ENCODE measurements at regions not wholly inside any gene's neighbourhood (a gene's known extent, or its start where the extent isn't known, plus 50 kb on each side); places are given as distances from the start of the nearest gene placed in this dataset.

- TF ChIP-seq CTCF (IDR thresholded peaks at IDR 0.05; ENCODE audit: borderline replicate concordance, extremely low read depth, low read length, poor library complexity, severe bottlenecking) (peak; percentile 37), EZH2 (IDR thresholded peaks at IDR 0.05; ENCODE audit: borderline replicate concordance, low read depth, low read length, severe bottlenecking) (no peak)
- ATAC-seq (ENCODE audit: insufficient read depth, low read depth) (no peak), DNase-seq (no peak)
- H3K4me1 ChIP-seq (ENCODE audit: insufficient read depth, low read length) = no peaks in the 10 kb centered on the region
- peaks cover 8% of the 10 kb centered on the region for H3K9me3 ChIP-seq (ENCODE audit: insufficient read depth, low read length, severe bottlenecking)
- H3K27ac ChIP-seq (ENCODE audit: low read length) = no peak overlapping the region
- no peak overlapping the region for H3K9ac ChIP-seq (ENCODE audit: low read depth, low read length)
- H3K4me3 ChIP-seq (ENCODE audit: low read depth in 1 of 2, low read length in 2 of 2) = no peak overlapping the region
- H3K4me2 ChIP-seq (ENCODE audit: insufficient read depth, low read length) = no peak overlapping the region
- no peaks in the 10 kb centered on the region for H3K79me2 ChIP-seq (ENCODE audit: insufficient read depth, low read length)
- no peak overlapping the region for H2AFZ ChIP-seq (ENCODE audit: low read depth, low read length)
- no peaks in the 10 kb centered on the region for H3K36me3 ChIP-seq (ENCODE audit: insufficient read depth, low read length)
- no peaks in the 10 kb centered on the region for H3K27me3 ChIP-seq (ENCODE audit: insufficient read depth, low read length, poor library complexity)
- no peaks in the 10 kb centered on the region for H4K20me1 ChIP-seq (ENCODE audit: insufficient read depth, low read length)
These were observed 126.6 kb downstream of the C16orf95 start for GRCh38 chr16:87190288-87191230.

GRCh38 chr16:87192452-87193073 is 124.6 kb downstream of the C16orf95 start:
- peaks cover 6% of the 10 kb centered on the region for H3K9me3 ChIP-seq (ENCODE audit: insufficient read depth, low read length, severe bottlenecking)
- H2AFZ ChIP-seq (ENCODE audit: low read depth, low read length) = no peak overlapping the region
- TF ChIP-seq CTCF (IDR thresholded peaks at IDR 0.05; ENCODE audit: borderline replicate concordance, extremely low read depth, low read length, poor library complexity, severe bottlenecking) = no peak
- TF ChIP-seq EZH2 (IDR thresholded peaks at IDR 0.05; ENCODE audit: borderline replicate concordance, low read depth, low read length, severe bottlenecking) = no peak
- no peak overlapping the region for H3K27ac ChIP-seq (ENCODE audit: low read length)
- DNase-seq (no peak), ATAC-seq (ENCODE audit: insufficient read depth, low read depth) (no peak)
- no peak overlapping the region for H3K4me3 ChIP-seq (ENCODE audit: low read depth in 1 of 2, low read length in 2 of 2)
- no peak overlapping the region for H3K4me2 ChIP-seq (ENCODE audit: insufficient read depth, low read length)
- no peaks in the 10 kb centered on the region for H4K20me1 ChIP-seq (ENCODE audit: insufficient read depth, low read length)
- no peaks in the 10 kb centered on the region for H3K36me3 ChIP-seq (ENCODE audit: insufficient read depth, low read length)
- H3K79me2 ChIP-seq (ENCODE audit: insufficient read depth, low read length) = no peaks in the 10 kb centered on the region
- no peaks in the 10 kb centered on the region for H3K27me3 ChIP-seq (ENCODE audit: insufficient read depth, low read length, poor library complexity)
- no peaks in the 10 kb centered on the region for H3K4me1 ChIP-seq (ENCODE audit: insufficient read depth, low read length)
- H3K9ac ChIP-seq (ENCODE audit: low read depth, low read length) = no peak overlapping the region

- no peak for TF ChIP-seq EZH2 (IDR thresholded peaks at IDR 0.05; ENCODE audit: borderline replicate concordance, low read depth, low read length, severe bottlenecking)
- TF ChIP-seq CTCF (IDR thresholded peaks at IDR 0.05; ENCODE audit: borderline replicate concordance, extremely low read depth, low read length, poor library complexity, severe bottlenecking) = no peak
- Histone ChIP-seq H3K27me3 (ENCODE audit: insufficient read depth, low read length, poor library complexity) (no peaks in the 10 kb centered on the region), H3K4me1 (ENCODE audit: insufficient read depth, low read length) (no peaks in the 10 kb centered on the region)
These were observed 123.0 kb downstream of the C16orf95 start for GRCh38 chr16:87194172-87194571.

More at GRCh38 chr16:87194172-87194571, 123.0 kb downstream of the C16orf95 start:
- H3K4me2 ChIP-seq (ENCODE audit: insufficient read depth, low read length) = no peak overlapping the region
- no peaks in the 10 kb centered on the region for H3K9me3 ChIP-seq (ENCODE audit: insufficient read depth, low read length, severe bottlenecking)
- H2AFZ ChIP-seq (ENCODE audit: low read depth, low read length) = no peak overlapping the region
- H3K4me3 ChIP-seq (ENCODE audit: low read depth in 1 of 2, low read length in 2 of 2) = no peak overlapping the region
- H4K20me1 ChIP-seq (ENCODE audit: insufficient read depth, low read length) = no peaks in the 10 kb centered on the region
- no peak for DNase-seq
- no peaks in the 10 kb centered on the region for H3K36me3 ChIP-seq (ENCODE audit: insufficient read depth, low read length)
- H3K9ac ChIP-seq (ENCODE audit: low read depth, low read length) = no peak overlapping the region
- no peaks in the 10 kb centered on the region for H3K79me2 ChIP-seq (ENCODE audit: insufficient read depth, low read length)
- ATAC-seq (ENCODE audit: insufficient read depth, low read depth) = no peak
- H3K27ac ChIP-seq (ENCODE audit: low read length) = no peak overlapping the region
